ENCODE measurements at regions not wholly inside any gene's neighbourhood (a gene's known extent, or its start where the extent isn't known, plus 50 kb on each side); places are given as distances from the start of the nearest gene placed in this dataset.

DNA sequence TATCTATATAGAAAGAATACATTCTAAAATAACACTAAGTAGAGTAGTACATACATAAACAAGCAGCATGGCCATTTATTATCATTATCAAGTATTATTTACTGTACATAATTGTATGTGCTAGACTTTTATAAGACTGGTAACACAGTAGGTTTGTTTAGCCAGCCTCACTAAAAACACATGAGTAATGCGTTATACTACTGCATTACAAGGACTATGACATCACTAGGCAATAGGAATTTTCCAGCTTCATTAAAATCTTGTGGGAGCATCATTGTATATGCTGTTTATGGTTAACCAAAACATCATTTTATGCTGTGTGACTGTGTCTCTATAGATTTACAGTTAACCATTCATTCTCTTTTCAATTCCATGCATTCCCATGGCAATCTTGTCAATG lies 131.7 kb upstream of the HDGFL1 start:
- TF ChIP-seq, protein P1, sequence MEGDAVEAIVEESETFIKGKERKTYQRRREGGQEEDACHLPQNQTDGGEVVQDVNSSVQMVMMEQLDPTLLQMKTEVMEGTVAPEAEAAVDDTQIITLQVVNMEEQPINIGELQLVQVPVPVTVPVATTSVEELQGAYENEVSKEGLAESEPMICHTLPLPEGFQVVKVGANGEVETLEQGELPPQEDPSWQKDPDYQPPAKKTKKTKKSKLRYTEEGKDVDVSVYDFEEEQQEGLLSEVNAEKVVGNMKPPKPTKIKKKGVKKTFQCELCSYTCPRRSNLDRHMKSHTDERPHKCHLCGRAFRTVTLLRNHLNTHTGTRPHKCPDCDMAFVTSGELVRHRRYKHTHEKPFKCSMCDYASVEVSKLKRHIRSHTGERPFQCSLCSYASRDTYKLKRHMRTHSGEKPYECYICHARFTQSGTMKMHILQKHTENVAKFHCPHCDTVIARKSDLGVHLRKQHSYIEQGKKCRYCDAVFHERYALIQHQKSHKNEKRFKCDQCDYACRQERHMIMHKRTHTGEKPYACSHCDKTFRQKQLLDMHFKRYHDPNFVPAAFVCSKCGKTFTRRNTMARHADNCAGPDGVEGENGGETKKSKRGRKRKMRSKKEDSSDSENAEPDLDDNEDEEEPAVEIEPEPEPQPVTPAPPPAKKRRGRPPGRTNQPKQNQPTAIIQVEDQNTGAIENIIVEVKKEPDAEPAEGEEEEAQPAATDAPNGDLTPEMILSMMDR (IDR thresholded peaks at IDR 0.05): no peak
- no peak for TF ChIP-seq POLR2A (IDR thresholded peaks at IDR 0.05)
